SK-N-SH treated with all-trans-retinoic acid at 6 μM for 48 hours (cell line): ENCODE measurements at regions not wholly inside any gene's neighbourhood (a gene's known extent, or its start where the extent isn't known, plus 50 kb on each side); places are given as distances from the start of the nearest gene placed in this dataset.

ENCODE experiments used
- ATAC-seq: fragments of 200-7000 bp; cut with Tn5 transposase; 3 replicates; pipeline ENCODE4 v1.9.1; 2020; ENCODE audit warnings: mild to moderate bottlenecking, moderate library complexity
- ARNTL ChIP-seq: fragments of 450-650 bp; formaldehyde crosslinking; IDR thresholded peaks from 2 replicates; pipeline ENCODE4 v1.5.0; 2020; ENCODE audit warnings: low read depth, mild to moderate bottlenecking, moderate library complexity, borderline replicate concordance
- BACH2 ChIP-seq: fragments of 250-450 bp; sonication (Bioruptor Pico); IDR thresholded peaks from 2 replicates; pipeline ENCODE4 v1.9.0; 2021; ENCODE audit warnings: mild to moderate bottlenecking, borderline replicate concordance
- CREB5 ChIP-seq: fragments of 250-450 bp; sonication (Bioruptor Pico); IDR thresholded peaks from 2 replicates; pipeline ENCODE4 v1.5.1; 2020; ENCODE audit warnings: low read depth, mild to moderate bottlenecking, moderate library complexity
- CSDC2 ChIP-seq: fragments of 250-450 bp; sonication (Bioruptor Pico); IDR thresholded peaks from 2 replicates; pipeline ENCODE4 v1.5.0; 2020; ENCODE audit warnings: mild to moderate bottlenecking, moderate library complexity
- ESRRG ChIP-seq: fragments of 250-450 bp; sonication (Bioruptor Pico); IDR thresholded peaks from 2 replicates; pipeline ENCODE4 v1.6.1; 2021; ENCODE audit warnings: mild to moderate bottlenecking
- GLIS3 ChIP-seq: fragments of 250-450 bp; sonication (Bioruptor Pico); IDR thresholded peaks from 2 replicates; pipeline ENCODE4 v1.5.0; 2020; ENCODE audit warnings: mild to moderate bottlenecking, moderate library complexity
- ISL1 ChIP-seq: fragments of 250-450 bp; sonication (Bioruptor Pico); IDR thresholded peaks from 2 replicates; pipeline ENCODE4 v2.1.2; 2022; ENCODE audit warnings: mild to moderate bottlenecking, moderate library complexity
- OSR1 ChIP-seq: fragments of 250-450 bp; sonication (Bioruptor Pico); IDR thresholded peaks from 2 replicates; pipeline ENCODE4 v1.8.0; 2022; ENCODE audit warnings: moderate library complexity, mild to moderate bottlenecking, inconsistent platforms
- PATZ1 ChIP-seq: fragments of 250-450 bp; sonication (Bioruptor Pico); IDR thresholded peaks from 2 replicates; pipeline ENCODE4 v1.8.0; 2020; ENCODE audit warnings: mild to moderate bottlenecking, moderate library complexity, borderline replicate concordance
- POU6F1 ChIP-seq: fragments of 250-450 bp; sonication (Bioruptor Pico); IDR thresholded peaks from 2 replicates; pipeline ENCODE4 v1.8.0; 2021; ENCODE audit warnings: low read depth, mild to moderate bottlenecking, moderate library complexity, borderline replicate concordance
- PPARA ChIP-seq: fragments of 250-450 bp; sonication (Bioruptor Pico); IDR thresholded peaks from 2 replicates; pipeline ENCODE4 v1.5.0; 2020; ENCODE audit warnings: mild to moderate bottlenecking, borderline replicate concordance
- RARB ChIP-seq: fragments of 250-450 bp; sonication (Bioruptor Pico); IDR thresholded peaks from 2 replicates; pipeline ENCODE4 v1.8.0; 2021; ENCODE audit warnings: mild to moderate bottlenecking, moderate library complexity
- SNAI2 ChIP-seq: fragments of 250-450 bp; sonication (Bioruptor Pico); IDR thresholded peaks from 2 replicates; pipeline ENCODE4 v1.5.0; 2020; ENCODE audit warnings: mild to moderate bottlenecking, moderate library complexity
- TCF4 ChIP-seq: fragments of 250-450 bp; sonication (Bioruptor Pico); IDR thresholded peaks from 2 replicates; pipeline ENCODE4 v1.8.0; 2021; ENCODE audit warnings: mild to moderate bottlenecking, moderate library complexity, borderline replicate concordance
- TOX ChIP-seq: fragments of 250-450 bp; sonication (Bioruptor Pico); IDR thresholded peaks from 2 replicates; pipeline ENCODE4 v1.8.0; 2021; ENCODE audit warnings: mild to moderate bottlenecking, moderate library complexity, borderline replicate concordance
- TSHZ2 ChIP-seq: fragments of 250-450 bp; sonication (Bioruptor Pico); IDR thresholded peaks from 2 replicates; pipeline ENCODE4 v1.5.0; 2020; ENCODE audit warnings: mild to moderate bottlenecking, moderate library complexity
- ZFP3 ChIP-seq: fragments of 250-450 bp; sonication (Bioruptor Pico); IDR thresholded peaks from 2 replicates; pipeline ENCODE4 v1.5.0; 2020; ENCODE audit warnings: mild to moderate bottlenecking, moderate library complexity
- ZFP30 ChIP-seq: fragments of 450-650 bp; formaldehyde crosslinking; IDR thresholded peaks from 2 replicates; pipeline ENCODE4 v1.5.0; 2022; ENCODE audit warnings: mild to moderate bottlenecking, moderate library complexity
- ZNF565 ChIP-seq: fragments of 450-650 bp; formaldehyde crosslinking; conservative IDR thresholded peaks from 2 replicates; pipeline ENCODE4 v1.5.0; 2020; ENCODE audit warnings: low read depth, mild to moderate bottlenecking, moderate library complexity
- ZNF70 ChIP-seq: fragments of 450-650 bp; formaldehyde crosslinking; IDR thresholded peaks from 2 replicates; pipeline ENCODE4 v1.5.0; 2020; ENCODE audit warnings: mild to moderate bottlenecking, moderate library complexity
- ZNF8 ChIP-seq: fragments of 450-650 bp; formaldehyde crosslinking; IDR thresholded peaks from 2 replicates; pipeline ENCODE4 v1.5.0; 2020; ENCODE audit warnings: mild to moderate bottlenecking, moderate library complexity

- peak; percentile 93 for ATAC-seq
- no peak for TF ChIP-seq ZNF8 (CRISPR knock-in tag)
- TF ChIP-seq TCF4, result no peak
- no peak for TF ChIP-seq ISL1 (CRISPR knock-in tag)
- TF ChIP-seq CREB5 (CRISPR knock-in tag), result no peak
Observed at GRCh38 chr5:74316064-74316603, 324.4 kb downstream of the ENC1 start.

- ATAC-seq, result no peak
- TF ChIP-seq SNAI2, result no peak
- TF ChIP-seq ZNF8 (CRISPR knock-in tag), result no peak
- no peak for TF ChIP-seq CSDC2 (CRISPR knock-in tag)
- TF ChIP-seq RARB, result no peak
- no peak for TF ChIP-seq ESRRG (CRISPR knock-in tag)
- no peak for TF ChIP-seq ZNF70 (CRISPR knock-in tag)
- TF ChIP-seq TSHZ2 (CRISPR knock-in tag), result no peak
- TF ChIP-seq OSR1 (CRISPR knock-in tag), result no peak
- no peak for TF ChIP-seq PPARA (CRISPR knock-in tag)
- TF ChIP-seq GLIS3 (CRISPR knock-in tag), result no peak
- no peak for TF ChIP-seq POU6F1
- TF ChIP-seq ISL1 (CRISPR knock-in tag), result no peak
- no peak for TF ChIP-seq PATZ1 (CRISPR knock-in tag)
- TF ChIP-seq CREB5 (CRISPR knock-in tag), result no peak
- no peak for TF ChIP-seq ZNF565
- no peak for TF ChIP-seq BACH2 (CRISPR knock-in tag)
Observed at GRCh38 chr5:74314906-74315305, 325.6 kb downstream of the ENC1 start.

- TF ChIP-seq TCF4, result no peak
- ATAC-seq, result no peak
Observed at GRCh38 chr5:74313896-74314295, 326.6 kb downstream of the ENC1 start.

GRCh38 chr5:74312746-74313145 lies 327.8 kb downstream of the ENC1 start:
- ATAC-seq, result no peak
- TF ChIP-seq CSDC2 (CRISPR knock-in tag) (no peak), GLIS3 (CRISPR knock-in tag) (no peak), TCF4 (no peak), TOX (no peak), ZFP3 (CRISPR knock-in tag) (no peak), ZNF70 (CRISPR knock-in tag) (no peak), CREB5 (CRISPR knock-in tag) (no peak), BACH2 (CRISPR knock-in tag) (no peak), ISL1 (CRISPR knock-in tag) (no peak), RARB (no peak), ZFP30 (CRISPR knock-in tag) (no peak), TSHZ2 (CRISPR knock-in tag) (no peak), ARNTL (no peak)
